Pancreas (tissue), 10 donors: ENCODE measurements at regions not wholly inside any gene's neighbourhood (a gene's known extent, or its start where the extent isn't known, plus 50 kb on each side); places are given as distances from the start of the nearest gene placed in this dataset.

Experiments
- ATAC-seq, 4 donors: fragments of 200-7000 bp; cut with Tn5 transposase; one replicate each; pipeline versions ENCODE4 v1.8.0 to v1.9.1; 2020; ENCODE audit warnings: mild to moderate bottlenecking in 4 of 4, moderate library complexity in 4 of 4
- DNase-seq, 6 donors: peaks; one replicate each; pipeline ENCODE4 v3.0.0-alpha.2; 2020
- FAIRE-seq: peaks from 2 replicates; lab custom pipeline; 2012; peaks lifted over from hg19 to GRCh38; lab: Jason Lieb, UNC
- H3K27ac ChIP-seq, 4 donors: fragments of 200-600 bp; sonication (generic); 1 replicate in 3 of 4; 2 replicates in 1 of 4; pipeline versions ENCODE4 v1.5.0 to v1.8.0; 2020
- H3K27me3 ChIP-seq, 4 donors: fragments of 200-600 bp; one replicate each; pipeline ENCODE4 v1.8.0; 2021
- H3K36me3 ChIP-seq, 3 donors: fragments of 200-600 bp; sonication (generic) in 1 of 3; one replicate each; pipeline versions ENCODE4 v1.5.0 to v1.8.0; 2020 to 2021
- H3K4me1 ChIP-seq, 3 donors: fragments of 200-600 bp; one replicate each; pipeline ENCODE4 v1.8.0; 2021
- H3K4me3 ChIP-seq, 4 donors: fragments of 200-600 bp; sonication (generic) in 2 of 4; one replicate each; pipeline versions ENCODE4 v1.5.0 to v1.8.0; 2020 to 2021
- H3K9me3 ChIP-seq, 4 donors: fragments of 200-600 bp; one replicate each; pipeline ENCODE4 v1.8.0; 2021
- WGBS, 2 donors: extraction: QIAGEN DNeasy Blood & Tissue Kit; methylation state at CpG; one replicate each; pipeline ENCODE4 v1.1.7; 2013; 5-methylcytosine and 5-hydroxymethylcytosine counted together
- intact Hi-C, 3 donors: fragments of 100-400 bp; cut with DNase I; formaldehyde crosslinking; loops; one replicate each; pipeline versions ENCODE4 v1.11.1 to v1.14.2; 2022
- TF ChIP-seq, protein P1 (sequence below), 4 donors: fragments of 200-600 bp; sonication (generic) in 3 of 4; IDR thresholded peaks; one replicate each; pipeline versions ENCODE4 v1.5.0 to v1.8.0; 2021; ENCODE audit warnings: antibody characterized with exemption in 4 of 4
- donor health status: healthy with polysubstance abuse.
- donor health status: DM: no; HTN: no; CAD: no; lungs with moderate emphysema.
- donor health status: DM: no; HTN: no; CAD: no.
- donor health status: control.
- donor health status: control.
- donor health status: Bipolar disorder and iron deficiency.
- donor health status: DM: yes; HTN: yes; CAD: no.
- donor health status: DM: no; HTN: no; CAD: no.
- donor health status: DM: no; HTN: no; CAD: no.
- donor health status: DM: yes; HTN: yes; CAD: no.

GRCh38 chr2:52862801-52863200, 904.8 kb upstream of the CHAC2 start:
- Histone ChIP-seq H3K4me1 (peaks cover 0 to 4% (median 0%) of the 10 kb centered on the region in 3 donors), H3K27ac (no peak overlapping the region), H3K4me3 (no peak overlapping the region), H3K27me3 (no peaks in the 10 kb centered on the region), H3K36me3 (no peaks in the 10 kb centered on the region), H3K9me3 (no peaks in the 10 kb centered on the region)
- TF ChIP-seq, protein P1, sequence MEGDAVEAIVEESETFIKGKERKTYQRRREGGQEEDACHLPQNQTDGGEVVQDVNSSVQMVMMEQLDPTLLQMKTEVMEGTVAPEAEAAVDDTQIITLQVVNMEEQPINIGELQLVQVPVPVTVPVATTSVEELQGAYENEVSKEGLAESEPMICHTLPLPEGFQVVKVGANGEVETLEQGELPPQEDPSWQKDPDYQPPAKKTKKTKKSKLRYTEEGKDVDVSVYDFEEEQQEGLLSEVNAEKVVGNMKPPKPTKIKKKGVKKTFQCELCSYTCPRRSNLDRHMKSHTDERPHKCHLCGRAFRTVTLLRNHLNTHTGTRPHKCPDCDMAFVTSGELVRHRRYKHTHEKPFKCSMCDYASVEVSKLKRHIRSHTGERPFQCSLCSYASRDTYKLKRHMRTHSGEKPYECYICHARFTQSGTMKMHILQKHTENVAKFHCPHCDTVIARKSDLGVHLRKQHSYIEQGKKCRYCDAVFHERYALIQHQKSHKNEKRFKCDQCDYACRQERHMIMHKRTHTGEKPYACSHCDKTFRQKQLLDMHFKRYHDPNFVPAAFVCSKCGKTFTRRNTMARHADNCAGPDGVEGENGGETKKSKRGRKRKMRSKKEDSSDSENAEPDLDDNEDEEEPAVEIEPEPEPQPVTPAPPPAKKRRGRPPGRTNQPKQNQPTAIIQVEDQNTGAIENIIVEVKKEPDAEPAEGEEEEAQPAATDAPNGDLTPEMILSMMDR (IDR thresholded peaks at IDR 0.05): no peak
- no peak for FAIRE-seq
- WGBS, 2 donors: 92% methylated on average over 3 of the region's 3 CpGs
- DNase-seq: no peak
- intact Hi-C loops: no loop called here
- ATAC-seq: no peak

DNA sequence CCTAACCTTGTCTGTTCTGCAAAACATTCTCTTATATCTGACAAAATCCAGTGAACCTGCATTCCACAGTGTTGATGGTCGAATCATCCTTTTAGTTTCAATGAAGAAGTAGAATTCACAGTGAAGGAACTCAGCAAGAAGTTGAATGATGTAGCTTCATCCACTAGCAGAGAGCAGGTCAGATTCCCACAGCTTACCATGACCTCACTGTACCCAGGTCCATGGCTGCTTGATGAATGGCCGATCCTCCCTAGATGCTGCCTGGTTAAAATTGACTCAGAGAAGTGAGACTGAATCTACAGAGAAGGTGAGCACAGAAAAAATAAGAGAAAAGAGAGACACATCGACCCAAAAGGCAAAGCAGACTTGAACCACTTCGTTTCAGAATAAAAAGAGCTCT, 906.0 kb upstream of the CHAC2 start:
- FAIRE-seq (no peak), DNase-seq (no peak), ATAC-seq (peak in 1 of 4 donors; percentile 48)
- 82 to 87% methylated on average over 4 of the region's 4 CpGs for WGBS, 2 donors
- Histone ChIP-seq H3K9me3 (no peaks in the 10 kb centered on the region), H3K36me3 (no peaks in the 10 kb centered on the region), H3K27ac (no peak overlapping the region), H3K4me3 (no peak overlapping the region), H3K27me3 (no peaks in the 10 kb centered on the region), H3K4me1 (peaks cover 0 to 4% (median 0%) of the 10 kb centered on the region in 3 donors)
- intact Hi-C loops: no loop called here
- TF ChIP-seq, protein P1 (IDR thresholded peaks at IDR 0.05): no peak

DNA sequence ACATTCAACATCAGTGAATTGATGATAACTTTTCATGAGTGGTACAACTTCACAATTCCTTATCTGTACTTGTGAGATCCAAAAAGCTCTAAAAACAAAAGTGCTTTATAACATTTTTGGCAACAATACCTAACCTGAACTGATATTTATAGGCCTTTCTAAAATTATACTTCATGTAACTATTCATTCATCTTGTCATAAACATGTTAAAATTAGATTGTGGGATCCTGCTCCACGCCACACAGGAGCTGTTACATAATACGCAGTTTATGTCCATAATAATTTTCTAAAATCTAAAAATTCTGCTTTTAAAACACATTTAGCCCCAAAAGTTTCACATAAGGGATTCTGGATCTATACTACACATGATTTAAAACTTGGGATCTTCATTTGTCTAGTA, 908.5 kb upstream of the CHAC2 start:
- peaks cover 0 to 3% (median 0%) of the 10 kb centered on the region in 4 donors for H3K9me3 ChIP-seq
- FAIRE-seq (no peak), DNase-seq (no peak), ATAC-seq (no peak)
- WGBS, 2 donors: 64 to 74% methylated on average over 2 of the region's 2 CpGs
- no peaks in the 10 kb centered on the region for H3K27me3 ChIP-seq
- TF ChIP-seq, protein P1 (IDR thresholded peaks at IDR 0.05): no peak
- H3K27ac ChIP-seq: no peak overlapping the region
- H3K4me3 ChIP-seq: no peak overlapping the region
- H3K36me3 ChIP-seq: no peaks in the 10 kb centered on the region
- H3K4me1 ChIP-seq: peaks cover 0 to 4% (median 0%) of the 10 kb centered on the region in 3 donors
- intact Hi-C loops: no loop called here

DNA sequence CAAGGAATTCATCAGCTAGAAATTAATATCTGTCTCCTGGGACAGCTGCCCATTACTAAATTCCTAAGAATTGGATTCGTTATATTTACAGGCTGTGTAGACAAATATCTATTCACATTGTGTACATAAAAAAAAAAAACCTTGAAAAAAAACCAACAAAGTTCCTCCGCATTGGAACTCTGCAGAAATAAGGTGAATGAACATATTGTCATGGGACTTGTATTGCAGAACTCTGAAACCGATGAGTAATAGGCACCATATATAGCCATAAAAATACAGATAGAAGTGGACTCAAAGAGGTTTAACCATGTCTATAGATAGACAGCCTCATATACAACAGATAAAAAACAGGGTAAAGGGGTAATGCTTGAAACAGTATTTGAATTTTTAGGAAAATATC, 909.9 kb upstream of the CHAC2 start:
- Histone ChIP-seq H3K27ac (no peak overlapping the region), H3K27me3 (no peaks in the 10 kb centered on the region), H3K4me3 (no peak overlapping the region), H3K36me3 (no peaks in the 10 kb centered on the region), H3K4me1 (no peaks in the 10 kb centered on the region), H3K9me3 (peaks cover 0 to 3% (median 0%) of the 10 kb centered on the region in 4 donors)
- TF ChIP-seq, protein P1 (IDR thresholded peaks at IDR 0.05): no peak
- no peak for ATAC-seq
- intact Hi-C loops: no loop called here
- 59 to 63% methylated on average over 3 of the region's 3 CpGs for WGBS, 2 donors
- FAIRE-seq: no peak
- no peak for DNase-seq

GRCh38 chr2:52852006-52852405, 915.6 kb upstream of the CHAC2 start:
- WGBS, 2 donors: 80 to 87% methylated on average over 7 of the region's 7 CpGs
- Histone ChIP-seq H3K4me3 (no peak overlapping the region), H3K4me1 (no peaks in the 10 kb centered on the region), H3K36me3 (no peaks in the 10 kb centered on the region), H3K9me3 (peaks cover 0 to 3% (median 0%) of the 10 kb centered on the region in 4 donors), H3K27me3 (no peaks in the 10 kb centered on the region), H3K27ac (no peak overlapping the region)
- no peak for ATAC-seq
- intact Hi-C loops: no loop called here
- no peak for DNase-seq
- TF ChIP-seq, protein P1 (IDR thresholded peaks at IDR 0.05): no peak
- no peak for FAIRE-seq
